Liver (tissue), 8 donors: ENCODE measurements at regions not wholly inside any gene's neighbourhood (a gene's known extent, or its start where the extent isn't known, plus 50 kb on each side); places are given as distances from the start of the nearest gene placed in this dataset.

ENCODE experiments used
- DNase-seq: peaks from one replicate; pipeline ENCODE4 v3.0.0-alpha.2; 2017; ENCODE audit warnings: low spot score
- H3K27ac ChIP-seq, 2 donors: one replicate each; pipeline ENCODE4 v1.7.0; 2013; ENCODE audit warnings: inconsistent platforms in 2 of 2, low read length in 2 of 2, control low read depth in 1 of 2, low read depth in 1 of 2, mild to moderate bottlenecking in 1 of 2
- H3K27me3 ChIP-seq, 4 donors: one replicate each; pipeline versions ENCODE4 v1.6.1 to v1.7.0; 2013; ENCODE audit warnings: low read length in 3 of 4, inconsistent platforms in 1 of 4, mild to moderate bottlenecking in 1 of 4, moderate library complexity in 1 of 4; ENCODE audit not compliant: control insufficient read depth in 4 of 4, insufficient read depth in 4 of 4
- H3K36me3 ChIP-seq, 4 donors: one replicate each; pipeline versions ENCODE4 v1.6.1 to v1.7.0; 2013; ENCODE audit warnings: low read length in 3 of 4, mild to moderate bottlenecking in 3 of 4, low read depth in 1 of 4, moderate library complexity in 1 of 4; ENCODE audit not compliant: control insufficient read depth in 4 of 4, insufficient read depth in 3 of 4
- H3K4me1 ChIP-seq, 4 donors: one replicate each; pipeline versions ENCODE4 v1.6.1 to v1.7.0; 2013; ENCODE audit warnings: low read length in 3 of 4, mild to moderate bottlenecking in 3 of 4, moderate library complexity in 1 of 4; ENCODE audit not compliant: control insufficient read depth in 4 of 4, insufficient read depth in 4 of 4
- H3K4me3 ChIP-seq, 3 donors: one replicate each; pipeline versions ENCODE4 v1.6.1 to v1.7.0; 2013; ENCODE audit warnings: low read length in 3 of 3, control low read depth in 1 of 3, low read depth in 1 of 3, mild to moderate bottlenecking in 1 of 3
- H3K9ac ChIP-seq, 2 donors: one replicate each; pipeline ENCODE4 v1.7.0; 2013; ENCODE audit warnings: low read length in 2 of 2, mild to moderate bottlenecking in 2 of 2, moderate library complexity in 2 of 2, control low read depth in 1 of 2, low read depth in 1 of 2
- H3K9me3 ChIP-seq, 4 donors: one replicate each; pipeline versions ENCODE4 v1.6.1 to v1.7.0; 2013; ENCODE audit warnings: low read length in 3 of 4; ENCODE audit not compliant: control insufficient read depth in 4 of 4
- EGR1 ChIP-seq, 2 donors: IDR thresholded peaks; 2 replicates each; pipeline ENCODE4 v1.6.1; 2016 to 2018; ENCODE audit warnings: antibody characterized with exemption in 2 of 2, low read depth in 2 of 2
- FOXA1 ChIP-seq: IDR thresholded peaks from 2 replicates; pipeline ENCODE4 v1.6.1; 2016; ENCODE audit warnings: antibody characterized with exemption
- FOXA2 ChIP-seq: IDR thresholded peaks from 2 replicates; pipeline ENCODE4 v1.6.1; 2016; ENCODE audit warnings: antibody characterized with exemption
- GABPA ChIP-seq, 2 donors: IDR thresholded peaks in 1 of 2; conservative IDR thresholded peaks in 1 of 2; 2 replicates each; pipeline ENCODE4 v1.6.1; 2016; ENCODE audit warnings: antibody characterized with exemption in 2 of 2, mild to moderate bottlenecking in 1 of 2, moderate library complexity in 1 of 2
- HNF4A ChIP-seq, 2 donors: conservative IDR thresholded peaks; 2 replicates each; pipeline ENCODE4 v1.6.1; 2016; ENCODE audit warnings: antibody characterized with exemption in 2 of 2, mild to moderate bottlenecking in 2 of 2
- HNF4G ChIP-seq: IDR thresholded peaks from 2 replicates; pipeline ENCODE4 v1.6.1; 2016; ENCODE audit warnings: antibody characterized with exemption
- JUND ChIP-seq, 2 donors: IDR thresholded peaks; 2 replicates each; pipeline ENCODE4 v1.6.1; 2016; ENCODE audit warnings: antibody characterized with exemption in 2 of 2
- NR2F2 ChIP-seq: IDR thresholded peaks from 2 replicates; pipeline ENCODE4 v1.6.1; 2016; ENCODE audit warnings: antibody characterized with exemption
- RAD21 ChIP-seq, 2 donors: IDR thresholded peaks; 2 replicates each; pipeline ENCODE4 v1.6.1; 2016; ENCODE audit warnings: antibody characterized with exemption in 2 of 2, mild to moderate bottlenecking in 2 of 2
- RXRA ChIP-seq, 2 donors: IDR thresholded peaks; 2 replicates each; pipeline ENCODE4 v1.6.1; 2017 to 2018; ENCODE audit warnings: antibody characterized with exemption in 2 of 2, mild to moderate bottlenecking in 1 of 2
- SP1 ChIP-seq: IDR thresholded peaks from 2 replicates; pipeline ENCODE4 v1.6.1; 2018; ENCODE audit warnings: antibody characterized with exemption, mild to moderate bottlenecking
- TAF1 ChIP-seq: conservative IDR thresholded peaks from 2 replicates; pipeline ENCODE4 v1.6.1; 2016; ENCODE audit warnings: antibody characterized with exemption, mild to moderate bottlenecking
- YY1 ChIP-seq: IDR thresholded peaks from 2 replicates; pipeline ENCODE4 v1.6.1; 2016; ENCODE audit warnings: antibody characterized with exemption, mild to moderate bottlenecking
- WGBS: extraction: QIAGEN DNeasy Blood & Tissue Kit; methylation state at CpG from one replicate; pipeline ENCODE4 v1.1.7; 2013; 5-methylcytosine and 5-hydroxymethylcytosine counted together
- TF ChIP-seq, protein P1 (sequence below): IDR thresholded peaks from 2 replicates; pipeline ENCODE4 v1.6.1; 2016; ENCODE audit warnings: antibody characterized with exemption
- TF ChIP-seq, protein P2 (sequence below): IDR thresholded peaks from 2 replicates; pipeline ENCODE4 v1.6.1; 2016; ENCODE audit warnings: antibody characterized with exemption
- TF ChIP-seq, protein P3 (sequence below): IDR thresholded peaks from 2 replicates; pipeline ENCODE4 v1.6.1; 2016; ENCODE audit warnings: antibody characterized with exemption
- TF ChIP-seq, protein P4 (sequence below): IDR thresholded peaks from 2 replicates; pipeline ENCODE4 v1.6.1; 2016; ENCODE audit warnings: antibody characterized with exemption, mild to moderate bottlenecking
- TF ChIP-seq, protein P5 (sequence below): fragments of 150-350 bp; IDR thresholded peaks from 2 replicates; pipeline ENCODE4 v1.5.1; 2017; ENCODE audit warnings: improper control_type of control experiment, low read depth, low read length; ENCODE audit not compliant: missing input control
- donor health status: healthy.
- donor health status: healthy.
- donor health status: healthy.
- donor health status: healthy.
- donor health status: healthy.

DNA sequence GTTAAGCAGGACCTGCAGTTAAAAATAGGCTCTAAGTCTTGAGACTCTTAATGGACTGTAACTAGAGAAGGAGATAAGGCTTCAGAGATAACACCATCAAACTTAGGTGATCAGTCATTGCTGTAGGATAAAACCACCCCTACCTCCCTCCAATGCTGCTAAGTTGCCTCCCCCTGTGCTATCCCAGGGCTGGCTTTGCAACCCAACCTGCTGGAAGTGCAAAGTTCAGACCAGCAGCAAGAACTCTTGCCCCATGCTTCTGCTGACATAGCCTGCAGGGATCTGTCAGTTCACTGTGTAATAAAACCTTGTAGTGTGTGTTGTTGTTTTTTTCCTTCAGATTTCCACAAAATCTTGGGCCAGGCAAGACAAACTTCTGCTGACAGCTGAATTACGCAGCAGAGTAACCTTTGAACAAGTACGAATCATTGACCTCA, 57.4 kb upstream of the EPB41L3 start:
- WGBS: 27% methylated on average over 2 of the region's 2 CpGs
- no peaks in the 10 kb centered on the region for H3K36me3 ChIP-seq

DNA sequence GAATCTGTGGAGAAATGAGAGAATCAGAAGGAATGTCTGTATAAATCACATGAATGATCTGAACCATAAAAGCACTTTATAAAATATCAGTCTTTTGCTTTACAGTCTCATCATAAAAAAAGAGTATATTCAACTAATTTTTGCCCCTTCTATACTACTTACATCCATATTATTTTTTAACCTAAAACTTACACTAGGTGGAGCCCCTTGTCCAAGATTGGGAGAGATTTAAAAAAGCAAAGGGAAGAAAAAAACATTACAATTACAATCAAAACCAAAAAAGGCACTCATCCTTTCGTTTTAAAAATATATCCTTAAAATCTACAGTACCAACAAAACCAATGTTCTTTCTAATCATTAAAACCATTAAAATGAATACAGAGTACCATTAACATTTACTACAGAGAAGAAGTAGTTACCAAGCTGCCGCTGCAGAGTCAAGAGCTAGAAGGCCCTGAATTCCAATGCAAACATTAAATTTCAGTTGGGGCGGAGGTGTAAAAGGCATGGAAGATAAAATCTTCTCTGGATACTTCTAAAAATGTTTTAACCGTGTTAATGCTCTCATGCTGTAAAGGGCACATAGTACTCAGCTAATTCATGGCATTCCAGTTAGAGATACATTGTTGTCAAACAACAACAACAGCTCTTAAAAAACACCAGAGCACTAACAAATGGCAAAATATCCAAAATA, 56.7 kb upstream of the EPB41L3 start:
- Histone ChIP-seq H3K9me3 (no peaks in the 10 kb centered on the region), H3K4me1 (no peaks in the 10 kb centered on the region), H3K9ac (no peak overlapping the region), H3K4me3 (no peak overlapping the region), H3K36me3 (no peaks in the 10 kb centered on the region), H3K27me3 (no peaks in the 10 kb centered on the region), H3K27ac (no peak overlapping the region)
- no peak for DNase-seq
- 53% methylated on average over 4 of the region's 4 CpGs for WGBS
- TF ChIP-seq FOXA2: no peak
- peak; percentile 68 to 76 for TF ChIP-seq RAD21 (IDR thresholded peaks at IDR 0.05)

More for the DNA sequence above, 57.4 kb upstream of the EPB41L3 start:
- no peaks in the 10 kb centered on the region for H3K9me3 ChIP-seq
- no peak overlapping the region for H3K9ac ChIP-seq
- no peaks in the 10 kb centered on the region for H3K4me1 ChIP-seq
- no peak overlapping the region for H3K4me3 ChIP-seq
- H3K27me3 ChIP-seq: no peaks in the 10 kb centered on the region
- H3K27ac ChIP-seq: no peak overlapping the region
- peak; percentile 35 for DNase-seq
- TF ChIP-seq, protein P1, sequence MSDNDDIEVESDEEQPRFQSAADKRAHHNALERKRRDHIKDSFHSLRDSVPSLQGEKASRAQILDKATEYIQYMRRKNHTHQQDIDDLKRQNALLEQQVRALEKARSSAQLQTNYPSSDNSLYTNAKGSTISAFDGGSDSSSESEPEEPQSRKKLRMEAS: no peak
- TF ChIP-seq HNF4G (peak; percentile 59), GABPA (IDR thresholded peaks at IDR 0.05 in 1 of 2, conservative IDR thresholded peaks at IDR 0.05 in 1 of 2) (no peak), HNF4A (conservative IDR thresholded peaks at IDR 0.05) (peak; percentile 33 to 87), FOXA1 (no peak), SP1 (peak; percentile 67), RXRA (IDR thresholded peaks at IDR 0.05) (peak in 1 of 2 donors; percentile 23), YY1 (no peak)

DNA sequence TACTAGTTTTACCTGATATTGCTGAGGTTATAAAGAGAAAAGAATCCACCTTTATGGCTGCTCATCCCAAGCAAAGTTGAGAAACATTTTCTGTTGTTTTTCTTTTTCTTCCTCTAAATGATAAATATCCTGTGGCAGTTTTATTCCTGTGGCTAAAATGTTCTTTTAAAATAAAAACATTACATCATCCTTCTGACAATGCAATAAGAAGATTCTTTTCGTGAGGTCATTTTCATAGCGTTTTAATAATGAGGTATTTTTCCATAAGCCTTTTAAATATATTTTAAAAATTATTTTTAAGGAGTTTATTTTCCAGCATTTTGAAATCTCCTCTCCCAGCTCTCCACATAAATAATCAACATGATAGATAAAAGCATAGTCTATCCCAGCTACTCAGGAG, 52.8 kb upstream of the EPB41L3 start:
- no peaks in the 10 kb centered on the region for H3K4me1 ChIP-seq
- no peak overlapping the region for H3K9ac ChIP-seq
- no peak for DNase-seq
- H3K27ac ChIP-seq: no peak overlapping the region
- H3K4me3 ChIP-seq: no peak overlapping the region
- no peaks in the 10 kb centered on the region for H3K36me3 ChIP-seq
- TF ChIP-seq EGR1 (IDR thresholded peaks at IDR 0.05; ENCODE audit: low read depth in 2 of 2): no peak
- TF ChIP-seq RXRA (IDR thresholded peaks at IDR 0.05): no peak
- TF ChIP-seq JUND (IDR thresholded peaks at IDR 0.05): no peak
- TF ChIP-seq, protein P2, sequence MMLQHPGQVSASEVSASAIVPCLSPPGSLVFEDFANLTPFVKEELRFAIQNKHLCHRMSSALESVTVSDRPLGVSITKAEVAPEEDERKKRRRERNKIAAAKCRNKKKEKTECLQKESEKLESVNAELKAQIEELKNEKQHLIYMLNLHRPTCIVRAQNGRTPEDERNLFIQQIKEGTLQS: no peak
- TF ChIP-seq FOXA1: no peak
- TF ChIP-seq SP1: no peak
- no peak for TF ChIP-seq FOXA2
- TF ChIP-seq TAF1: no peak
- no peak for TF ChIP-seq RAD21 (IDR thresholded peaks at IDR 0.05)
- no peak for TF ChIP-seq NR2F2
- TF ChIP-seq, protein P3, sequence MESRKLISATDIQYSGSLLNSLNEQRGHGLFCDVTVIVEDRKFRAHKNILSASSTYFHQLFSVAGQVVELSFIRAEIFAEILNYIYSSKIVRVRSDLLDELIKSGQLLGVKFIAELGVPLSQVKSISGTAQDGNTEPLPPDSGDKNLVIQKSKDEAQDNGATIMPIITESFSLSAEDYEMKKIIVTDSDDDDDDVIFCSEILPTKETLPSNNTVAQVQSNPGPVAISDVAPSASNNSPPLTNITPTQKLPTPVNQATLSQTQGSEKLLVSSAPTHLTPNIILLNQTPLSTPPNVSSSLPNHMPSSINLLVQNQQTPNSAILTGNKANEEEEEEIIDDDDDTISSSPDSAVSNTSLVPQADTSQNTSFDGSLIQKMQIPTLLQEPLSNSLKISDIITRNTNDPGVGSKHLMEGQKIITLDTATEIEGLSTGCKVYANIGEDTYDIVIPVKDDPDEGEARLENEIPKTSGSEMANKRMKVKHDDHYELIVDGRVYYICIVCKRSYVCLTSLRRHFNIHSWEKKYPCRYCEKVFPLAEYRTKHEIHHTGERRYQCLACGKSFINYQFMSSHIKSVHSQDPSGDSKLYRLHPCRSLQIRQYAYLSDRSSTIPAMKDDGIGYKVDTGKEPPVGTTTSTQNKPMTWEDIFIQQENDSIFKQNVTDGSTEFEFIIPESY: no peak
- no peak for TF ChIP-seq HNF4A (conservative IDR thresholded peaks at IDR 0.05)
- no peak for TF ChIP-seq HNF4G
- no peak for TF ChIP-seq YY1
- TF ChIP-seq, protein P4, sequence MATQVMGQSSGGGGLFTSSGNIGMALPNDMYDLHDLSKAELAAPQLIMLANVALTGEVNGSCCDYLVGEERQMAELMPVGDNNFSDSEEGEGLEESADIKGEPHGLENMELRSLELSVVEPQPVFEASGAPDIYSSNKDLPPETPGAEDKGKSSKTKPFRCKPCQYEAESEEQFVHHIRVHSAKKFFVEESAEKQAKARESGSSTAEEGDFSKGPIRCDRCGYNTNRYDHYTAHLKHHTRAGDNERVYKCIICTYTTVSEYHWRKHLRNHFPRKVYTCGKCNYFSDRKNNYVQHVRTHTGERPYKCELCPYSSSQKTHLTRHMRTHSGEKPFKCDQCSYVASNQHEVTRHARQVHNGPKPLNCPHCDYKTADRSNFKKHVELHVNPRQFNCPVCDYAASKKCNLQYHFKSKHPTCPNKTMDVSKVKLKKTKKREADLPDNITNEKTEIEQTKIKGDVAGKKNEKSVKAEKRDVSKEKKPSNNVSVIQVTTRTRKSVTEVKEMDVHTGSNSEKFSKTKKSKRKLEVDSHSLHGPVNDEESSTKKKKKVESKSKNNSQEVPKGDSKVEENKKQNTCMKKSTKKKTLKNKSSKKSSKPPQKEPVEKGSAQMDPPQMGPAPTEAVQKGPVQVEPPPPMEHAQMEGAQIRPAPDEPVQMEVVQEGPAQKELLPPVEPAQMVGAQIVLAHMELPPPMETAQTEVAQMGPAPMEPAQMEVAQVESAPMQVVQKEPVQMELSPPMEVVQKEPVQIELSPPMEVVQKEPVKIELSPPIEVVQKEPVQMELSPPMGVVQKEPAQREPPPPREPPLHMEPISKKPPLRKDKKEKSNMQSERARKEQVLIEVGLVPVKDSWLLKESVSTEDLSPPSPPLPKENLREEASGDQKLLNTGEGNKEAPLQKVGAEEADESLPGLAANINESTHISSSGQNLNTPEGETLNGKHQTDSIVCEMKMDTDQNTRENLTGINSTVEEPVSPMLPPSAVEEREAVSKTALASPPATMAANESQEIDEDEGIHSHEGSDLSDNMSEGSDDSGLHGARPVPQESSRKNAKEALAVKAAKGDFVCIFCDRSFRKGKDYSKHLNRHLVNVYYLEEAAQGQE: no peak
- no peak for TF ChIP-seq GABPA (IDR thresholded peaks at IDR 0.05 in 1 of 2, conservative IDR thresholded peaks at IDR 0.05 in 1 of 2)
- TF ChIP-seq, protein P5, sequence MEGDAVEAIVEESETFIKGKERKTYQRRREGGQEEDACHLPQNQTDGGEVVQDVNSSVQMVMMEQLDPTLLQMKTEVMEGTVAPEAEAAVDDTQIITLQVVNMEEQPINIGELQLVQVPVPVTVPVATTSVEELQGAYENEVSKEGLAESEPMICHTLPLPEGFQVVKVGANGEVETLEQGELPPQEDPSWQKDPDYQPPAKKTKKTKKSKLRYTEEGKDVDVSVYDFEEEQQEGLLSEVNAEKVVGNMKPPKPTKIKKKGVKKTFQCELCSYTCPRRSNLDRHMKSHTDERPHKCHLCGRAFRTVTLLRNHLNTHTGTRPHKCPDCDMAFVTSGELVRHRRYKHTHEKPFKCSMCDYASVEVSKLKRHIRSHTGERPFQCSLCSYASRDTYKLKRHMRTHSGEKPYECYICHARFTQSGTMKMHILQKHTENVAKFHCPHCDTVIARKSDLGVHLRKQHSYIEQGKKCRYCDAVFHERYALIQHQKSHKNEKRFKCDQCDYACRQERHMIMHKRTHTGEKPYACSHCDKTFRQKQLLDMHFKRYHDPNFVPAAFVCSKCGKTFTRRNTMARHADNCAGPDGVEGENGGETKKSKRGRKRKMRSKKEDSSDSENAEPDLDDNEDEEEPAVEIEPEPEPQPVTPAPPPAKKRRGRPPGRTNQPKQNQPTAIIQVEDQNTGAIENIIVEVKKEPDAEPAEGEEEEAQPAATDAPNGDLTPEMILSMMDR: no peak
- TF ChIP-seq, protein P1: no peak
- no peaks in the 10 kb centered on the region for H3K9me3 ChIP-seq
- no peaks in the 10 kb centered on the region for H3K27me3 ChIP-seq
- WGBS: 61% methylated on average over 2 of the region's 2 CpGs
